ENCODE measurements at regions not wholly inside any gene's neighbourhood (a gene's known extent, or its start where the extent isn't known, plus 50 kb on each side); places are given as distances from the start of the nearest gene placed in this dataset.

DNA sequence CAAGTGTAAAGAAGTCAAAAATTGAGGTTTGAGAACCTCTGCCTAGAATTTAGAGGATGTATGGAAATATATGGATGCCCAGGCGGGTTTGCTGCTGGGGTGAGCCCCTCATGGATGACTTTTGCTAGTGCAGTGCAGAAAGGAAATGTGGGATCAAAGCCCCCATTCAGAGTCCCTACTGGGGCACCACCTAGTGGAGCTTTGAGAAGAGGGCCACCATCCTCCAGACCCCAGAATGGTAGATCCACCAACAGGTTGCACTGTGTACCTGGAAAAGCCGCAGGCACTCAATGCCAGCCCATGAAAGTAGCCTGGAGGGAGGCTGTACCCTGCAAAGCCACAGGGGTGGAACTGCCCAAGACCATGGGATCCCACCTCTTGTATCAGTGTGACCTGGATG lies 330.7 kb upstream of the DPYD start:
- Histone ChIP-seq H3K4me3 (ENCODE audit: low read length) (no peak overlapping the region), H3K9me3 (replicated peaks; ENCODE audit: low read length) (no peaks in the 10 kb centered on the region), H3K4me1 (ENCODE audit: control insufficient read depth, insufficient read depth, low read length) (no peaks in the 10 kb centered on the region), H3K27me3 (ENCODE audit: control insufficient read depth, insufficient read depth, low read length) (no peaks in the 10 kb centered on the region), H3K4me2 (ENCODE audit: low read length) (no peak overlapping the region), H3K36me3 (ENCODE audit: insufficient read depth, low read length) (no peaks in the 10 kb centered on the region), H3K9ac (ENCODE audit: low read depth, low read length) (no peak overlapping the region)

DNA sequence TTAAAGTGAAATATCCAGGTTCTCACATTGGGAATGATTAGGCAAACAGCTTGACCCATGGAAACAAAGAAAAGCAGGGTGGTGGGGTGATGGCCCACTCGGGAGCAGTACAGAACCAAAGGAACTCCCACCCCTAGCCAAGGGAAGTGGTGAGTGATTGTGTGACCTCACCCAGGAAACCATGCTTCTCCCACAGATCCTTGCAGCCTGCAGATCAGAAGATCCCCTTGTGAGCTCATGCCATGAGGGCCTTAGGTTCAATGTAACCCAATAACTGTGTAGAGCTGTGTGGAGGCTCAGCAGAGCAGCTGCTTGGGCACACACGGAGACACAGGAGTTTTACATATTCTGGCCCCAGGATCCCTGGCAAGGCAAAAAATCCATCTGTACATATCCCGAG lies 311.8 kb upstream of the DPYD start:
- Histone ChIP-seq H3K9ac (ENCODE audit: low read depth, low read length) (no peak overlapping the region), H3K4me2 (ENCODE audit: low read length) (no peak overlapping the region), H3K36me3 (ENCODE audit: insufficient read depth, low read length) (no peaks in the 10 kb centered on the region), H3K27me3 (ENCODE audit: control insufficient read depth, insufficient read depth, low read length) (no peaks in the 10 kb centered on the region), H3K4me1 (ENCODE audit: control insufficient read depth, insufficient read depth, low read length) (no peaks in the 10 kb centered on the region), H3K4me3 (ENCODE audit: low read length) (no peak overlapping the region), H3K9me3 (replicated peaks; ENCODE audit: low read length) (peaks cover 4% of the 10 kb centered on the region)

DNA sequence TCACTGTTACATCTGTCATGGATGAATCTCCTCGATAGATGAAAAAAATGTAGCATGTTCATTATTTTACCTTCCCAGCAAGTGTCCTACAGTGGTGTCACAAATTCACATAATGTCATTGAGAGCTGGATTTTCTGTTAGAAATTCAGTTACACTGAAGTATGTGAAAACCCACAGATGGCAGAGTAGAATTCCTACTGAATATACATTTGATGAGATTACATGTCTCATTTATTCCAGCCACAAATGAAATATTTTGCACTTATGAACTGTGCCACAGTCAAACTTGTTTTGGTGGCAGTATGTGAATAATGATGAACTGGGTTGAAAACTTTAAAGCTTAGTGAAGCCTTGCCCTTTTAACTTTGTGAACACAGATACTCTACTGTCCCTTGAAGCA lies 301.9 kb upstream of the DPYD start:
- Histone ChIP-seq H3K4me3 (ENCODE audit: low read length) (no peak overlapping the region), H3K9ac (ENCODE audit: low read depth, low read length) (no peak overlapping the region), H3K27me3 (ENCODE audit: control insufficient read depth, insufficient read depth, low read length) (no peaks in the 10 kb centered on the region), H3K9me3 (replicated peaks; ENCODE audit: low read length) (no peaks in the 10 kb centered on the region), H3K4me1 (ENCODE audit: control insufficient read depth, insufficient read depth, low read length) (no peaks in the 10 kb centered on the region), H3K4me2 (ENCODE audit: low read length) (no peak overlapping the region), H3K36me3 (ENCODE audit: insufficient read depth, low read length) (no peaks in the 10 kb centered on the region)

DNA sequence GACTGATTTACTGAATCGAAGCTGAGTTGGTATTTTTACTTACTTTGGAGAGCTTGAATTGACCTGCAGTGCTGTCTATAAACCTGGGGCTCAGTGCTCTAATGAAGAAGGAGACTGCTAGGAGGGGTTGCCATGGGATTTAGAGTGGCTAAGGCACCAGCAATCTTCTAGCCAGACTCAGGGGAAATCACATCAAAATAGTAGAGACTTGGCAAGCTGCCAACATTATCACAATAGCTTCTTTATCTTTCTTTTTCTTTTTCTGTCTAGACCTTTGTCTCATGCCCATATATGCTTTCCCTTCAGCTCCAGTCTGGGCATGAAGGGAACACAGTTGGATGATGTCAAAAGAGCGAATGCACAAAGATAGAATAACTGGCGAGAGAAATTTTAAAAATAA lies 301.1 kb upstream of the DPYD start:
- Histone ChIP-seq H3K9ac (ENCODE audit: low read depth, low read length) (no peak overlapping the region), H3K36me3 (ENCODE audit: insufficient read depth, low read length) (no peaks in the 10 kb centered on the region), H3K4me2 (ENCODE audit: low read length) (no peak overlapping the region), H3K4me1 (ENCODE audit: control insufficient read depth, insufficient read depth, low read length) (no peaks in the 10 kb centered on the region), H3K9me3 (replicated peaks; ENCODE audit: low read length) (no peaks in the 10 kb centered on the region), H3K4me3 (ENCODE audit: low read length) (no peak overlapping the region), H3K27me3 (ENCODE audit: control insufficient read depth, insufficient read depth, low read length) (no peaks in the 10 kb centered on the region)

DNA sequence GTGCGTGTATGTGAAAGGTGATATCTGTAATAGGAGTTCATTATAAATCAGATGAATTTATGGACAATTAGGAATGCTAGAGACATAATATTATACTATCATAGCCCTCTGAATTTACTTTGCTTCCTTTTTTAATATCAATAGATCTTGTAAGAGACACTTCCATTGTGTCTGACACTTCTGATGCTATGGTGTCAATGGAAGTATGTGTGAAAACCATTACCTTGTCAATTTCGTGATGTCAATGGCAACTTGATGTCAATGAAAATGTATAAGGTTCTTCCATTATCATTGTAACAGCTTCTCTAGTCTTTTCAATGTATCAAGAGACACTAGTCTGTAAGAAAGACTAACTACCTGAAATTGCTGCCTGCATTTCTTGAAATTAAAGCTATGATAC lies 296.8 kb upstream of the DPYD start:
- H3K4me1 ChIP-seq (ENCODE audit: control insufficient read depth, insufficient read depth, low read length) = no peaks in the 10 kb centered on the region
- no peak overlapping the region for H3K4me2 ChIP-seq (ENCODE audit: low read length)
- no peaks in the 10 kb centered on the region for H3K9me3 ChIP-seq (replicated peaks; ENCODE audit: low read length)
- H3K9ac ChIP-seq (ENCODE audit: low read depth, low read length) = no peak overlapping the region
- H3K4me3 ChIP-seq (ENCODE audit: low read length) = no peak overlapping the region
- H3K27me3 ChIP-seq (ENCODE audit: control insufficient read depth, insufficient read depth, low read length) = no peaks in the 10 kb centered on the region
- no peaks in the 10 kb centered on the region for H3K36me3 ChIP-seq (ENCODE audit: insufficient read depth, low read length)

DNA sequence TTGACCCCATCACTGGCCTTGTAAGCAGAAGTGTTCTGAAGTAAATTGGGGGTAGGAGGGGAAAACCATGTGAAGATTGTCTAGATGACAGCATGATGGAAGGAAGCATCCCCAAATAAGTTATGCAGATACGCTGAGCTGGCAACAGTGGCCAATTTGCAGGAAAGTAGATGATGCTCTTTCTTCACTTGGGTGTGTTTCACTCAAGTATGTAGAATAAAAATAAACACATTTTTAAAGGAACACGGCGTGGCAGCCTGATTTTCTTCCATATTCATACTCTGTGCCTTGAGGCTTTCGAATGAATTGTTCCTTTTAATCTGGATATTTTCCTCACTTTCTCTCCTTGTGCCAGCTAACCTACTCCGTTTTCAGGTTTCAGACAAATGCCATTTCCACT lies 295.5 kb upstream of the DPYD start:
- peaks cover 3% of the 10 kb centered on the region for H3K4me1 ChIP-seq (ENCODE audit: control insufficient read depth, insufficient read depth, low read length)

DNA sequence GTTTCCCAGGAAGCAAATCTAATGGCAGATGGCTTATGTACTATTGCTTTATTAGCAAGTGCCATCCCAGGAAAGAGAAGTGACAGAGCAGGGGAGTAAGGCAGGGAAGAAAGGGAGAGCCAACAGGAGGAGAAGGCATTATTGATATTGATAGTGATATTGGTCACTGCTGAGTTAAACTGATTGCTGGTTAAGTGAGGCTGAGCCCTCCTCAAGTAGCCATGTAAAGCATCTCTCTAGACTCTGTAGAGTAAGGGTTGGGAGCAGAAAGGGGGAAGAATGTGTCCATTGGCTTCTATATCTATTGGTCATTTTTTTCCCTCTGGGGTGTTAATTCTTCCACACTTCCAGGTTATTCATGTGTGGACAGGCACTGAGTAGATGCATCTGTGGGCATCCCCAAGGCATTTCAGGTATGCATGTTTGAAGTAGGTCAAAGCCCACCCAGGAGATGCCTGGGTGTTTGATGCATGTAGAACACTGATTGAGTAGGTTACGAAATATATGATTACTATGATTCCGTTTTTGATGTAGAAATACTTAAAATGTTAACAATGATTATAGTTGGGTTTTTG lies 290.5 kb upstream of the DPYD start:
- H3K9me3 ChIP-seq (replicated peaks; ENCODE audit: low read length) = no peaks in the 10 kb centered on the region
- H3K4me3 ChIP-seq (ENCODE audit: low read length) = peak overlapping the region; percentile 52
- no peaks in the 10 kb centered on the region for H3K27me3 ChIP-seq (ENCODE audit: control insufficient read depth, insufficient read depth, low read length)
- no peaks in the 10 kb centered on the region for H3K36me3 ChIP-seq (ENCODE audit: insufficient read depth, low read length)
- H3K4me2 ChIP-seq (ENCODE audit: low read length) = peak overlapping the region; percentile 71
- peak overlapping the region; percentile 85 for H3K9ac ChIP-seq (ENCODE audit: low read depth, low read length)
- peaks cover 29% of the 10 kb centered on the region for H3K4me1 ChIP-seq (ENCODE audit: control insufficient read depth, insufficient read depth, low read length)

More for the DNA sequence above, 295.5 kb upstream of the DPYD start:
- H3K4me3 ChIP-seq (ENCODE audit: low read length) = no peak overlapping the region
- no peaks in the 10 kb centered on the region for H3K9me3 ChIP-seq (replicated peaks; ENCODE audit: low read length)
- H3K9ac ChIP-seq (ENCODE audit: low read depth, low read length) = no peak overlapping the region
- no peaks in the 10 kb centered on the region for H3K36me3 ChIP-seq (ENCODE audit: insufficient read depth, low read length)
- H3K4me2 ChIP-seq (ENCODE audit: low read length) = no peak overlapping the region
- no peaks in the 10 kb centered on the region for H3K27me3 ChIP-seq (ENCODE audit: control insufficient read depth, insufficient read depth, low read length)

DNA sequence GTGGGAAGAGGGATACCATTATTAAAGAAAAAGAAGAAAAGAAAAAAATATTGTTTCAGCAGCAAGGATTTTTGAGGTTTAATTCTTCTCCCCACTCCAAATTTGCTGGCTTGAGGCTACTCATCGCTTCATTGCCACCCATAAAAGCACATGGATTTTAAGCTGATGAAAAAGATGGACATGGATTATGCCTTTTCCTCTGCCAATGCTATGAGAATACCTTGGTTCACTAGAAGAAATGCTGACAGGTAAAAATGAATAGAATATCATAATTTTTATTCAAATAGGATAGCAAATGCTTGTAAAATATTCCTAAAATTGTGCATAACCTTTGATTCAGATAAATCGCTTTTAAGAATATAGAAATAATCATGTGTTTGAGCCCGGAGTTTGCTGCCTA lies 289.7 kb upstream of the DPYD start:
- Histone ChIP-seq H3K4me2 (ENCODE audit: low read length) (peak overlapping the region; percentile 71), H3K4me3 (ENCODE audit: low read length) (peak overlapping the region; percentile 52), H3K27me3 (ENCODE audit: control insufficient read depth, insufficient read depth, low read length) (no peaks in the 10 kb centered on the region), H3K9me3 (replicated peaks; ENCODE audit: low read length) (no peaks in the 10 kb centered on the region), H3K9ac (ENCODE audit: low read depth, low read length) (peak overlapping the region; percentile 85), H3K4me1 (ENCODE audit: control insufficient read depth, insufficient read depth, low read length) (peaks cover 29% of the 10 kb centered on the region), H3K36me3 (ENCODE audit: insufficient read depth, low read length) (no peaks in the 10 kb centered on the region)

DNA sequence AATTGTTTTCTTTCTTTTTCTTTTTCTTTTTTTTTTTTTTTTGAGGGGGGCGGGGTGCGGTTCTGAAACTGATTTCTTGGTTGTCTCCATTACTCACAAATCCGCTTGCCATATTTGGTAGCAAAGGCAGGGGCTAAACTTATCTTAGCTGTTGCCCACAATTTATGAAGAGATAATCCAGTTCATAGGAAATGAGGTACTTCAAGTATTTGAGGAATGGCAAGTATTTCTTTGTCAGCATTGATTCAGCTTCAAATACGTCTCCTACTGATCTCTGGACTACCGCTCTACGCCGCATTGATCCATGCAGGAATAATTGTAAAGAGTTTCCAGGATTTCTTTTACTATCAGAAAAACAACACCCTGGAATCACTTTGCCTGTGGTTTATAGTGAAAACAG lies 289.2 kb upstream of the DPYD start:
- H3K4me1 ChIP-seq (ENCODE audit: control insufficient read depth, insufficient read depth, low read length) = peaks cover 29% of the 10 kb centered on the region
- H3K9me3 ChIP-seq (replicated peaks; ENCODE audit: low read length) = no peaks in the 10 kb centered on the region
- H3K4me2 ChIP-seq (ENCODE audit: low read length) = peak overlapping the region; percentile 71
- H3K9ac ChIP-seq (ENCODE audit: low read depth, low read length) = peak overlapping the region; percentile 85
- no peaks in the 10 kb centered on the region for H3K36me3 ChIP-seq (ENCODE audit: insufficient read depth, low read length)
- H3K4me3 ChIP-seq (ENCODE audit: low read length) = peak overlapping the region; percentile 52
- H3K27me3 ChIP-seq (ENCODE audit: control insufficient read depth, insufficient read depth, low read length) = no peaks in the 10 kb centered on the region

DNA sequence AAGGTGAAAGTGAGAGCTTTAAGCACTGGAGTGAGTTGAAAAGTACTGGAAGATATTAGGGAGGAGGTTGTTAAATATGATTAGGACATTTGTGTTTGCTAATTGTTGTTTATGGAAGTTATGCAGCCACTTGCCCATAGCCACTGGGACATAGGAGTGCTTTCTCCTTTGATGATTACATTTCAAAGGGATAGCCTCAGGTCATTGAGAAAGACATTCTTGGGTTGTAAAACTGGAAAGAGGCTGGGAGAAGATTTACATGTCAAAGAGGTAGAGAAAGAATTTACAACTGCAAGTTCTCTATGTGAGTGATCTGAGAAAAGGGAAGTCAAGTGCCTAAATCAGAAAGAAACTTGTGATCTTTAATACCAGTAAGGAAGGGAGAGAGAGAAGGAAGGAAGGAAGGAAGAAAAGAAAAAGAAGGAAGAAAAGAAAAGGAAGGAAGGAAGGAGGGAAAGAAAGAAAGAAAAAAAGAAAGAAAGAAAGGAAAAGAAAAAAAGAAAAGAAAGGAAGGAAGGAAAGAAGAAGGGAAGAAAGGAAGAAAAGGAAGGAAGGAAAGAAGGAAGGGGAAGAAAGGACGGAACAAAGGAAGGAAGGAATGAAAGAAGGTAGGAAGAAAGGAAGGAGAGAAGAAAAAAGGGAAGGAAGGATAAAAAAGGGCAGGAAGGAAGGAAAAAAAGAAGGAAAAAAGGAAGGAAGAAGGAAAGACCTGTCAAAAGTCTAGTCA lies 284.6 kb upstream of the DPYD start:
- Histone ChIP-seq H3K27me3 (ENCODE audit: control insufficient read depth, insufficient read depth, low read length) (no peaks in the 10 kb centered on the region), H3K36me3 (ENCODE audit: insufficient read depth, low read length) (no peaks in the 10 kb centered on the region), H3K4me3 (ENCODE audit: low read length) (no peak overlapping the region), H3K9ac (ENCODE audit: low read depth, low read length) (no peak overlapping the region), H3K4me1 (ENCODE audit: control insufficient read depth, insufficient read depth, low read length) (peaks cover 37% of the 10 kb centered on the region), H3K9me3 (replicated peaks; ENCODE audit: low read length) (no peaks in the 10 kb centered on the region), H3K4me2 (ENCODE audit: low read length) (no peak overlapping the region)

DNA sequence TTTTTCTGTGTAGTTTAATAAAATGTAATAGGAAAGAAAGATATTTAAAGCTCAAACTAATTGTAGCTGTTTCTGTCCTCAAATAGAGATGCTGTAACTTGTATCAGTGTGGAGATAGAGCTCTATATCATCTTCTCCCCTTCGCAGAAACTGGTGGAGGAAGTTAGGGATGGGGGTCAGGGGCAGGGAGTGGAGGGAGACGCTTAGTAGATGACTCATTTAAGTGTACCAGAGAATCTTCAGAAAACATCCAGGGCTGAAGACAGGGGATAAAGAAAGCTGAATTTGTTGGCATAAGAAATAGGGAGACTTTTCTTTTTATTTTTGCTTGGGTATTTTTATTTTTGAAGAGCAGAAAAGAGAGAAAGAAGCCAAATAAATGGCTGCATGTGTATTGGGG lies 282.6 kb upstream of the DPYD start:
- Histone ChIP-seq H3K9me3 (replicated peaks; ENCODE audit: low read length) (no peaks in the 10 kb centered on the region), H3K4me1 (ENCODE audit: control insufficient read depth, insufficient read depth, low read length) (peaks cover 19% of the 10 kb centered on the region)

DNA sequence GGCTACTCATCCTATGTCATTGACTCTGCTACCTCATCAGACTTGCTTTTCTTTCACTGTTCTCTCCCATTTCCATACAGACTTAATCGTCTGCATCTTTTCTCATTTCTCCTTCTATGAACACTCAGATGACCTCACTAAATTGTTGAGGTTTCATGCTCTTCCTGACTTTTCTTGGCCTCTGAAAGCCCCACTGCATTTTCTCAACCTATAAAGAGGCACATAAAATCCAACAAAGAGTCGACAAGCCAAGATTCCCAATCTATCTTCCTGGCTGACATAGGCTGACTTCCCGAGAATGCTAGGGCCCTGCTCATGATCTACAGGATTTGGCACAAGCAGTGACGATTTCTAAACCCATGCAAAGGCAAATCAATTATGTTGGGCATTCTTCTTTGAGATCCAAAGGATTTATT lies 280.8 kb upstream of the DPYD start:
- H3K36me3 ChIP-seq (ENCODE audit: insufficient read depth, low read length) = no peaks in the 10 kb centered on the region
- no peak overlapping the region for H3K9ac ChIP-seq (ENCODE audit: low read depth, low read length)
- no peak overlapping the region for H3K4me3 ChIP-seq (ENCODE audit: low read length)

More for the DNA sequence above, 282.6 kb upstream of the DPYD start:
- H3K36me3 ChIP-seq (ENCODE audit: insufficient read depth, low read length) = no peaks in the 10 kb centered on the region
- H3K4me3 ChIP-seq (ENCODE audit: low read length) = no peak overlapping the region
- no peaks in the 10 kb centered on the region for H3K27me3 ChIP-seq (ENCODE audit: control insufficient read depth, insufficient read depth, low read length)
- H3K9ac ChIP-seq (ENCODE audit: low read depth, low read length) = no peak overlapping the region
- H3K4me2 ChIP-seq (ENCODE audit: low read length) = peak overlapping the region; percentile 1

More for the DNA sequence above, 280.8 kb upstream of the DPYD start:
- Histone ChIP-seq H3K9me3 (replicated peaks; ENCODE audit: low read length) (no peaks in the 10 kb centered on the region), H3K4me1 (ENCODE audit: control insufficient read depth, insufficient read depth, low read length) (peaks cover 19% of the 10 kb centered on the region), H3K27me3 (ENCODE audit: control insufficient read depth, insufficient read depth, low read length) (no peaks in the 10 kb centered on the region), H3K4me2 (ENCODE audit: low read length) (no peak overlapping the region)
